ENCODE measurements at regions not wholly inside any gene's neighbourhood (a gene's known extent, or its start where the extent isn't known, plus 50 kb on each side); places are given as distances from the start of the nearest gene placed in this dataset.

DNA sequence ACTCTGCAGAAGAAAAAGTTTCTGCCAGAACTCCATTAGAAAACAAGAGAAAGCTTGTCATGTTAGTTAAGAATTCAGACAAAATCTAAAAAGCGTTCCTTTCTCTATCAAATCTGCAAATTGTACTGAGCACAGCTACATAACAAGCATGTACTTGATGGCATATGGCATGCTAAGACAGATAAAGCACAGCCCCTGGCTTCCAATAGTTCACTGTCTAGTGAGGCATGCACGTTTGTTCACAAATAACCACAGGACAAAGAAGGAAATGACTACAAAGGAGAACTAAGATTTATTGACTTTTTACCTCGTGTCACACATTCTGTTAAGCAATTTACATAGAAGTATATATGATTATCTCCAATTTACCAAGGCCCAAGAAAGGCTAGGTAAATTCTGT lies 518.2 kb upstream of the TLE4 start:
- TF ChIP-seq CTCF (conservative IDR thresholded peaks at IDR 0.05 in 1 of 2, IDR thresholded peaks at IDR 0.05 in 1 of 2; ENCODE audit: low read depth in 1 of 2, low read length in 2 of 2) (no peak), EZH2 (IDR thresholded peaks at IDR 0.05; ENCODE audit: low read length, missing control alignments) (no peak)
